ENCODE measurements at regions not wholly inside any gene's neighbourhood (a gene's known extent, or its start where the extent isn't known, plus 50 kb on each side); places are given as distances from the start of the nearest gene placed in this dataset.

DNA sequence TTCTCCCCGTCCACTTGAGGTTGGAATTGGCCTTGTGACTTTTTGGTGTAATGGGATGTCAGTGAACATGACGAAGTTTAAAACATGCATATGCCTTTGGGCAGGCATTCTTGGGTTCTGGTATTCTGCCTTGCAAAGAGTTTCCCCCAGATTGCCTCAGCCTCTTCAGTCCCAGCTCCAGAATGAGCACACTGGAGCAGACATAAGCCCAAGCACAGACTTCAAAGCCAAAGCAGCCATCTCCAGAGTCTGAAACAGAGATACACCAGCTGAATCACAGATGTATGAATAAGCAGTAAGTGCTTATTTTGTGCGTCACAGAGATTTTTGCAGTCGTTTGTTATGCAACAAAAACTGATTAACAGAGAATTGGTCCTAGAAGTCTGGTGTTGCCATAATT, 546.0 kb downstream of the FRK start:
- CTCF ChIA-PET, result no interaction called here
- intact Hi-C loops (cut with micrococcal nuclease; ENCODE audit: unreplicated experiment), result no loop called here
- in situ Hi-C loops (cut with HindIII; ENCODE audit: low pct_unique_long_range_greater_than_20kb, low sequenced_read_pairs), result no loop called here
- no TSS peak for BruUV-seq (replicated peaks)
- Histone ChIP-seq H3K4me1 (ENCODE audit: control insufficient read depth, insufficient read depth, low read length) (no peaks in the 10 kb centered on the region), H3K27ac (ENCODE audit: low read length) (no peak overlapping the region), H3K4me3 (ENCODE audit: low read depth in 2 of 2, low read length in 2 of 2) (no peak overlapping the region), H3K9me3 (ENCODE audit: control insufficient read depth, insufficient read depth, low read depth, low read length) (no peaks in the 10 kb centered on the region), H3K27me3 (ENCODE audit: control insufficient read depth, insufficient read depth, low read length) (no peaks in the 10 kb centered on the region), H3K36me3 (ENCODE audit: control insufficient read depth, insufficient read depth, low read length) (no peaks in the 10 kb centered on the region)
- DNase-seq (ENCODE audit: low read depth, low spot score) (no peak), ATAC-seq (no peak)
- POLR2A ChIA-PET, result no interaction called here
- TF ChIP-seq TCF7L2 (IDR thresholded peaks at IDR 0.05; ENCODE audit: low read depth, low read length) (no peak), SIN3A (IDR thresholded peaks at IDR 0.05; ENCODE audit: borderline replicate concordance, insufficient read depth, low read depth, low read length) (no peak), POLR2AphosphoS5 (IDR thresholded peaks at IDR 0.05; ENCODE audit: low read depth, low read length) (no peak)
- TF ChIP-seq, protein P1, sequence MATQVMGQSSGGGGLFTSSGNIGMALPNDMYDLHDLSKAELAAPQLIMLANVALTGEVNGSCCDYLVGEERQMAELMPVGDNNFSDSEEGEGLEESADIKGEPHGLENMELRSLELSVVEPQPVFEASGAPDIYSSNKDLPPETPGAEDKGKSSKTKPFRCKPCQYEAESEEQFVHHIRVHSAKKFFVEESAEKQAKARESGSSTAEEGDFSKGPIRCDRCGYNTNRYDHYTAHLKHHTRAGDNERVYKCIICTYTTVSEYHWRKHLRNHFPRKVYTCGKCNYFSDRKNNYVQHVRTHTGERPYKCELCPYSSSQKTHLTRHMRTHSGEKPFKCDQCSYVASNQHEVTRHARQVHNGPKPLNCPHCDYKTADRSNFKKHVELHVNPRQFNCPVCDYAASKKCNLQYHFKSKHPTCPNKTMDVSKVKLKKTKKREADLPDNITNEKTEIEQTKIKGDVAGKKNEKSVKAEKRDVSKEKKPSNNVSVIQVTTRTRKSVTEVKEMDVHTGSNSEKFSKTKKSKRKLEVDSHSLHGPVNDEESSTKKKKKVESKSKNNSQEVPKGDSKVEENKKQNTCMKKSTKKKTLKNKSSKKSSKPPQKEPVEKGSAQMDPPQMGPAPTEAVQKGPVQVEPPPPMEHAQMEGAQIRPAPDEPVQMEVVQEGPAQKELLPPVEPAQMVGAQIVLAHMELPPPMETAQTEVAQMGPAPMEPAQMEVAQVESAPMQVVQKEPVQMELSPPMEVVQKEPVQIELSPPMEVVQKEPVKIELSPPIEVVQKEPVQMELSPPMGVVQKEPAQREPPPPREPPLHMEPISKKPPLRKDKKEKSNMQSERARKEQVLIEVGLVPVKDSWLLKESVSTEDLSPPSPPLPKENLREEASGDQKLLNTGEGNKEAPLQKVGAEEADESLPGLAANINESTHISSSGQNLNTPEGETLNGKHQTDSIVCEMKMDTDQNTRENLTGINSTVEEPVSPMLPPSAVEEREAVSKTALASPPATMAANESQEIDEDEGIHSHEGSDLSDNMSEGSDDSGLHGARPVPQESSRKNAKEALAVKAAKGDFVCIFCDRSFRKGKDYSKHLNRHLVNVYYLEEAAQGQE (IDR thresholded peaks at IDR 0.05; ENCODE audit: insufficient read depth in 1 of 2, low read depth in 2 of 2, low read length in 1 of 2), result no peak
- TF ChIP-seq, protein P2, sequence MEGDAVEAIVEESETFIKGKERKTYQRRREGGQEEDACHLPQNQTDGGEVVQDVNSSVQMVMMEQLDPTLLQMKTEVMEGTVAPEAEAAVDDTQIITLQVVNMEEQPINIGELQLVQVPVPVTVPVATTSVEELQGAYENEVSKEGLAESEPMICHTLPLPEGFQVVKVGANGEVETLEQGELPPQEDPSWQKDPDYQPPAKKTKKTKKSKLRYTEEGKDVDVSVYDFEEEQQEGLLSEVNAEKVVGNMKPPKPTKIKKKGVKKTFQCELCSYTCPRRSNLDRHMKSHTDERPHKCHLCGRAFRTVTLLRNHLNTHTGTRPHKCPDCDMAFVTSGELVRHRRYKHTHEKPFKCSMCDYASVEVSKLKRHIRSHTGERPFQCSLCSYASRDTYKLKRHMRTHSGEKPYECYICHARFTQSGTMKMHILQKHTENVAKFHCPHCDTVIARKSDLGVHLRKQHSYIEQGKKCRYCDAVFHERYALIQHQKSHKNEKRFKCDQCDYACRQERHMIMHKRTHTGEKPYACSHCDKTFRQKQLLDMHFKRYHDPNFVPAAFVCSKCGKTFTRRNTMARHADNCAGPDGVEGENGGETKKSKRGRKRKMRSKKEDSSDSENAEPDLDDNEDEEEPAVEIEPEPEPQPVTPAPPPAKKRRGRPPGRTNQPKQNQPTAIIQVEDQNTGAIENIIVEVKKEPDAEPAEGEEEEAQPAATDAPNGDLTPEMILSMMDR (IDR thresholded peaks at IDR 0.05), result no peak

DNA sequence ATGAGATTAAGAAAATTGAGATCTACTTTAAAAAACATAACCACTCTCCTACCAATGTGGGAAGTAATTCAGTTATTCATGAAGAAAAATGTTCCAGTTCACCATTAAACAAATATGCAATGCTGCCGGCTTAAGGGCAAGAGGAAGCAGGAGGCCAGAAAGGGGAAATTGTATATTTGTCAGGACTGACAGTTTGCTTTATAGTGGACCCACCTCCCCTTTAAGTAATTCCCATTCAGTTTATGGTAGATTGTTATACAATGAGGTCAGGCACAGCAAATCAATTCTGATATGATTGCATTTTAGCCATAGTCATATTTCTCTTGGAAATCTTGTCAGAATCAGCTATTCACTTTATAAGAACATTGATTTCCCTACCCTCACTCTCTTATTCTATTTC, 547.8 kb downstream of the FRK start:
- Histone ChIP-seq H3K4me3 (ENCODE audit: low read depth in 2 of 2, low read length in 2 of 2) (no peak overlapping the region), H3K27ac (ENCODE audit: low read length) (no peak overlapping the region), H3K27me3 (ENCODE audit: control insufficient read depth, insufficient read depth, low read length) (no peaks in the 10 kb centered on the region), H3K9me3 (ENCODE audit: control insufficient read depth, insufficient read depth, low read depth, low read length) (no peaks in the 10 kb centered on the region), H3K36me3 (ENCODE audit: control insufficient read depth, insufficient read depth, low read length) (no peaks in the 10 kb centered on the region), H3K4me1 (ENCODE audit: control insufficient read depth, insufficient read depth, low read length) (no peaks in the 10 kb centered on the region)
- BruUV-seq (replicated peaks), result no TSS peak
- ATAC-seq (no peak), DNase-seq (ENCODE audit: low read depth, low spot score) (no peak)
- in situ Hi-C loops (cut with HindIII; ENCODE audit: low pct_unique_long_range_greater_than_20kb, low sequenced_read_pairs), result no loop called here
- intact Hi-C loops (cut with micrococcal nuclease; ENCODE audit: unreplicated experiment), result no loop called here
- ChIA-PET CTCF (no interaction called here), POLR2A (no interaction called here)
- TF ChIP-seq POLR2AphosphoS5 (IDR thresholded peaks at IDR 0.05; ENCODE audit: low read depth, low read length) (no peak), SIN3A (IDR thresholded peaks at IDR 0.05; ENCODE audit: borderline replicate concordance, insufficient read depth, low read depth, low read length) (no peak), TCF7L2 (IDR thresholded peaks at IDR 0.05; ENCODE audit: low read depth, low read length) (no peak)
- TF ChIP-seq, protein P2 (IDR thresholded peaks at IDR 0.05), result no peak
- TF ChIP-seq, protein P1 (IDR thresholded peaks at IDR 0.05; ENCODE audit: insufficient read depth in 1 of 2, low read depth in 2 of 2, low read length in 1 of 2), result no peak
